RPMI8226 (cell line): ENCODE measurements at regions not wholly inside any gene's neighbourhood (a gene's known extent, or its start where the extent isn't known, plus 50 kb on each side); places are given as distances from the start of the nearest gene placed in this dataset.

Source experiments
- DNase-seq: peaks from one replicate; pipeline ENCODE4 v3.0.0-alpha.2; 2015

- DNase-seq, result no peak
Measured at GRCh38 chr18:72692086-72692485, 147.9 kb upstream of the CBLN2 start.

- DNase-seq, result no peak
Measured at GRCh38 chr18:72687736-72688135, 143.6 kb upstream of the CBLN2 start.

GRCh38 chr18:72675394-72675793, 131.3 kb upstream of the CBLN2 start:
- DNase-seq, result no peak

DNA sequence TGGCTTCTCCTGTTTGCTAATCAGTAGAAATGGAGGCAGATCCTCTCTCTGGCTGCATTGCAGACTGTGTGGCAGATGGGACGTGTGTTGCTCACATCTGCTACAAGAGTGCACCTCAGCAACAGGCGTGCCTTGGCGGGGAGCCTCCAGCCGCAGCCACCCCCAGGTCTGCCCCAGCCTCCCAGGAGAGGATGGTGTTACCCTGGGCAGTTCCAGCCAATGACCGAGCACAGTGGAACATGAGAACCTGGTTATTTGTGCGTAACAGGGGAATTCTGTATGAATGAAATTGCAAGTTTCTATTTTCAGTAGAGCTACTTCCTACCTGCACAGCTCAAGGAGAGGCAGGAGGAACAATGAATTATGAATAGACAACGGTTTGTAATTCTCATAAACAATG, 130.6 kb upstream of the CBLN2 start:
- DNase-seq, result no peak

DNA sequence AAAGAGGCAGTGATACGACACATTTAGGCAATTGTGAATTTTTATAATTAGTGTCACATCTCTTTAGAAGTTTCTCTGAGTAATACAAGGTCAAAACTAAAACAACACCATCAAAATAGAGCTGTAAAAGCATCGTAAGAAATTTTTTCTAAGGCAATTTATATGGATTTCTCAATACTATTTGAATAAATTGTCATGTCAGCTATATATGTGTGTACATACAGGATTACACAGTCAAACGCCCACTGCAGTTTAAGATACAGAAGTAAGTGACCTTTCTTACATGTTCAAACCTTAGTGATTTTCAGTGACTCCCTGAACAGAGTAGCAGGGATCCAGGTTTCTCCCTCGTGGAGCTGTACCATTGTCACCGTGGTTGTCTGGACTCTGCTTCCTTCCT, 129.1 kb upstream of the CBLN2 start:
- no peak for DNase-seq

DNA sequence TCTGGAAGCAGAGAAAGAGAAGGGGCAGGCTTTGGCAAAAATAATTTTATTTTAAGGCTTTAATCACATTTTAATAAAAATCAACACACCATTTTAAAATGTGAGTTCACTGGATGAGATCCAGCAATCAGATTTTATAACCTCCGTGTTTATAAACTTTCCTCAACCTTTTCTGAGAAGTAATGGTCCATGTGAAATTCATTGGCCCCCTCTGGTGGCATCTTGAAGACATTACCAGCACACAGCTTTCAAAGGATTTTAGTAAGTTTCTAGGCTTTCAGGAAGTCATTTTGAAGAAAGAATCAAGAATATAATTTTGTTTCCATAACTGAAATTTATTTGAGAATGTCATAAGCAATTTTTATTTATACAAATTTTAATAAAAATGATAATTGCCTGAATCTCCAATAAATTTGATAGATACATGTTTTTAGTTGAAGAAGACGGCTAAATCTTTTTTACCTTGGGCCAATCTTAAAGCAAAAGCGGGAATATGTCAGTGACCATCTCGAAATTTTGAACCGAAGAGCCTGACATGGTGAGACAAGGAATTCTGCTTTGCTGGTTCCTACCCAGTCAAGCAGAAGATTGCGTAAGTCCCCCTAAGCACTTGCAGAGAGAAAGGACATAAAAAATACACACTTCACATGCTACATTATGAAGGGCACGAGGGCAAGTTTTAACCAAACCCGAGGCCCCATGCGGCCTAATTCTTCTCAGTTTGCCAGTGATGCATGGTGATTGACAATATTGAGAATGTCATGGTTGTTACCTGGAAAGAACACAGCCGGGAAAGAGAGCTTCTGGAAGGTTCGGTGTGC, 128.4 kb upstream of the CBLN2 start:
- DNase-seq, result peak; percentile 48

DNA sequence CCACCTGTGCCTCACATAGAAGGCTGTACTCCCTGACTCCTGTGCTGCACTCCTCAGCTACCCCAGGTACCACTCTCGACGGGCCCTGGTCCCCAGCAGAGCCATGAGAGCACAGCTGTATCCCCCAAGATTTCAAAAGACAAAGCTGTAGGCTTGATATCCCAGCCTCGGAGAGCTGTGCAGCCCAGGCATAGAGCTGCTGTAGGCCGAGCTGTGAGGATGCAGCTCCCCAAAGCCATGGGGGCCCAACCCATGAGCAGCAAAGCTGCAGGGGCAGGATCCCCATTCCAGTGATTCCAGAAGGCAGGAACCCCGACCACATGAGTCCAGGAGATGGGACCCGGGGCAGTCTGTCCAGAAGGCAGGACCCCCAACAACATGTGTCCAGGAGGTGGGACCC, 123.8 kb upstream of the CBLN2 start:
- no peak for DNase-seq

DNA sequence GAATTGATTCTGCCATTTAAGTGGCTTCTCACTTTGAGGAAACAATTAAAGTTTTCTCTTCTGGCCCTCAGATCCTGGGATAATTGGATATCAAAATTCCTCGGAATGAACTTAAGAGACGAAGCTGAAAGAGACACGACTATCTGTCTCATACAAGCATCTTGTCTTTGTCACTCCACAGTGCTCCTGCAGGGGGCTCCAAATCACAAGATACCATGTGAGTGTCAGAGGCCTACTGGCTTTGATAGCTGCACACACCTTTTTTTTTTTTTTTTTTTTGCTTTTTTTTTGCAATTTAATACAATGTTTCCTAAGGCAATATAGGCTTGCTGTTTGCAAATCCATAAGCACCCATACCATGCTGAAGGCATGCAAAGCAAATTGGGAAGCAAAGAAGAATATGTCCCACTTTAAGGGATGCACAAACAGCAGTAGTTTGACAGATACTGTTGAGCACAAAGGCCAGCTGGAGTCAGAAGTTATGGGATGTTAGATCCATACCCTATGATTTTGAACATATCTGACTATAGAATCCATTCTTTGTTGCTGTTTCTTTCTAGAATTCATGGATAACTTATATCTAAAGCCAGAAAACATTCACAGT, 109.0 kb upstream of the CBLN2 start:
- peak; percentile 66 for DNase-seq

- no peak for DNase-seq
Measured at GRCh38 chr18:72651033-72651432, 106.9 kb upstream of the CBLN2 start.

- no peak for DNase-seq
Measured at GRCh38 chr18:72648481-72648960, 104.4 kb upstream of the CBLN2 start.

GRCh38 chr18:72648079-72648478, 103.9 kb upstream of the CBLN2 start:
- DNase-seq, result no peak

DNA sequence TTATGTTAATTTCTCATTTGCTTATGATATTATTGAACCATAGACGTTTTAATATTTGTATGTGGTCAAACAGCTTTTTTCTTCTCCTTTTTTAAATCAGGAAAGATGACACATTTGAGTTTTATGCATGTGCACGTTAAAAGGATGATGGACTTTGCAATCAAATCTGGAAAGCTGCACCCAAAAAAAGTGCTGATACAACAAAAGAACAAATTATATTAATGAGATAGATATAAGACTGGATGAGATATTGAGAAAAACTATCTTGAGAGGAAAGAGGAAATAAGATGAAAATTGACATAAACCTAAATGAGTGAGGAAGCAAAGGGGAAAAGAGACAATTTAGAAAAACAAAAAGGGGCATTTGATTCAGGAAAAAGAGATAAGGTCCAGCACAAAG, 96.4 kb upstream of the CBLN2 start:
- no peak for DNase-seq

- no peak for DNase-seq
Measured at GRCh38 chr18:72638376-72638775, 94.2 kb upstream of the CBLN2 start.

GRCh38 chr18:72637721-72638120, 93.6 kb upstream of the CBLN2 start:
- DNase-seq, result no peak

DNA sequence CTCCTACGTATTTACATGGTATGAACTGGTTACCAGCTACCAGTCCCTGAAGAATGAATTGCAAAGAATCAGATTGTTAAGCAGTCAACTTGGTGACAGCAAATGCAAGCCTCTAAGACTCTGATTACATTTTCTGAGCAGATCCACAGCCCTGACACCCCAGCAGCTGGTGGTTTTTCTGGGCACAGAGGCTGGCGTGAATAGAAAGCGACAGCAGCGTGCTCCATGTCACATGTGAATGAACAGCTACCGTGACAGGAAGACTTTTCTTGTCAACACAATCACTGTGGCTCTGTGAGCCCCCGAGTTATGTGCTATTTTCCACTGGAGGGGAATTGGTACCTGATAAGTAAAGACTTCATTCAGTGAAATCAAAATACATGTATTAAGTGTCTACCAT, 93.2 kb upstream of the CBLN2 start:
- DNase-seq, result peak; percentile 5

DNA sequence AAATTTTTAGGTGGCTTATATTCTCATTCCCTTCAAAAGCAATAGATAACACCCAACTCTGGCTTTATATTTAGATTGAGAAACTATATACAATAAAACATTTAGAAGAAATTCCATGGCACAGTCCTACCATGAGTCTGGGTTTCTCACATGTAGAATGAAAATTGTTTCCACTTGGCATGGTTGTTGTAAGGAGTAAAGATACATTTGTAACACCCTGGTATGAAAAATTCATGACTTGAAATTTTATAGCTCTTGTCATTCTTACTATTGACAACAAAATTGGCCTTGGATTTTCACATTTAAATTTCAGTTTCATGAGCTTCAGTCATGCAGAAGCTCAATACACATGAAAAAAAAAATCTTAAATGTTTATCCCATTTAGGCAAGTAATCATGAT, 92.5 kb upstream of the CBLN2 start:
- DNase-seq, result no peak

DNA sequence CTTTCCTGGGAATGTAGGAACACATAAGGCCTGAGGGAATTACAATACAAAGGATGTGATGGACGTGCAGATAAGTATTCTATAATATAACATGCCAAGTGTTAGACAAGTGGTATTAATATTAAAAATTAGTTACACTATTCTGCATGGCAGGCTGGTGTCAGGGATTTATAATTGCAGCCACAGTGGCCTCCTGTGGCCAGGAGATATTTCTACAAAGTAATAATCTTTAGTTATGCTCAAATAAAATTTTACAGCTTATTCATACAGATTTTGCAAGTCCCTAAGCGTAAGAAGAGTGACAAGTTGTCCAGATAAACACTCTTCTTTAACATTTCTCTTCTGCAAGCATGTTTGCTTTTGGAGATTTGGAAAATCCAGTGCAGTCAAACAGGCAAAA, 90.4 kb upstream of the CBLN2 start:
- no peak for DNase-seq

DNA sequence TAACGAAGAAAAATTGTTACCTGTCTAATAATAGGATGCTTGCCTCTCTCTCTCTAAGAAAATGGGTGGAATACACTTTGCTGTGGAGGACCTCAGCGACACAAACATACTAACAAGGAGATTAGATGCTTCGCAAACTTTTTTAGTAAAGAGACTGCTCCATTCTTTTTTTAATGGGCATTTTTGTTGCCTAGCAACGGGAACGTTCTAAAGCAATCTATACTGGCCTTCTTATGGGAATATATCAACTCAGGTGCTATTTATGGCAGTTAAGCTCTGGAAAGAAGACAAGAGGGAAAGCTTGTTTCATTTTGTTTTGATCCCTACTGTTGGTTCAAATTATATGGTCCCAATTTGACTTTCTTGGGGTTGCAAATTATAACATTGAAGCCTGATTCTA, 86.8 kb upstream of the CBLN2 start:
- no peak for DNase-seq

- no peak for DNase-seq
Measured at GRCh38 chr18:72623444-72623843, 79.3 kb upstream of the CBLN2 start.

DNA sequence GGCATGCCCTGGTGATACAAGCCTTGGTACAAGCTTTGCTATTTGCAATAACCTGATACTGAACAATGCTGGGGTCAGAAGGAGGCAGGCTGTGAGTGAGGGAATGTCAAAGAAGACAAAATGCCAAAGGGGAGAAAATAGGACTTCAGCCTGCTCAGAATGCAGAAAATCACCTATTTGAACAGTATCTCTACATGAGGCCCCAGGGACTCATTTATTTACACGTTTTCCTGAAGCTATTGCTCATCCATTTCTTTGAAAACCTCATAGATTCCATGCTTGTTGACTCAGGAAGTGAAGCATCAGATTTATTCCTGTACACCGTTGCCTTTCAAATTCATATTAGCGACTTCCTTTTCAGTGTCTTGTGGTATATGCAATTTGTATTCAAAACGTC, 69.4 kb upstream of the CBLN2 start:
- no peak for DNase-seq

DNA sequence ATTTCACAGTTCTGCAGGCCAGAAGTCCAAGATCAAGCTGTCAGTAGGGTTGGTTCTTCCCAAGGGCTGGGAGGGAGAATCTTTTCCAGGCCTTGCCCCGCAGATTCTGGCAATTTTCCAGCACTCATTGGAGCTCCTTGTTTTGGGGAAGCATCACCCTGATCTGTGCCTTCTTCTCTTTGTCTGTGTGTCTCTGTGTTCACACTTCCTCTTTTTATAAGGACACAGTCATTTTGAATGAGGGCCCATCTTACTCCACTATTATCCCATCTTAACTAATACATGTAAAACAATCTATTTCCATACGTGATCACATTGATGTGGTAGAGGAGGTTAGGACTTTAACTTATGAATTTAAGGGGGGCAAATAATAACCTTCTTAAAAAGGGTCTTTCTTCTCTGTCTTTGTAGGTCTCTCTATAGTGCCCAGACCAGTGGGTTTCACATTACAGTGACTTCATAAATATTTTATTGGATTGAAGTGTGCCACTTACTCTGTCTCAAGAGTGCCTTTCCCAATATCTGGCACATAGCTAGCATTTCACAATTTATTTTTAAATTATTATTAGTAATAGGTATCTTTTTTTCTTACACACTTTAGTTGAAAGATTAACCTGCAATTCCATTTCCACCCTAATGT, 68.9 kb upstream of the CBLN2 start:
- DNase-seq, result no peak

DNA sequence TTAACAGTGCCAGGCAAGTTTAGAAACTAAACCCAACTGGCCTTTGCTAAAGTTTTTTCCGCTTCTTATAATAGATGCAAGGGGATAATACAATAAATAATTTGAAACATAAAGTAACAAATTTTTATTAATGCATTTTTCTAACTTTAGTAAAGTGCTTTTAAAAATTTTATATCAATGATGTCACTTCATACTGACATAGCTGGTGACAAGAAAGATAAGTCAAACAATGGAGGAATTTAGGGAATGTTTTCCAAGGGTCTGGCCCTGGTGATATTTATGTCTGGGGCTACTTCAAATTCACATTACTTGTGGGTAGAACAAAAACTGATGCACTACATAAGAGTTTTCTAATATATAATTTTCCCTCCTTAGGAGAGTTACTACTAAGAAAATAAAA, 61.2 kb upstream of the CBLN2 start:
- DNase-seq, result no peak

GRCh38 chr18:72601944-72602343, 57.8 kb upstream of the CBLN2 start:
- DNase-seq, result no peak

- DNase-seq, result no peak
Measured at GRCh38 chr18:72601481-72601880, 57.3 kb upstream of the CBLN2 start.
